Activated CD4-positive, CD25-positive, alpha-beta regulatory T cell treated with anti-CD3 and anti-CD28 coated beads, Interleukin-2, amount 50 U/mL, for 72 hours (primary cell): ENCODE measurements at regions not wholly inside any gene's neighbourhood (a gene's known extent, or its start where the extent isn't known, plus 50 kb on each side); places are given as distances from the start of the nearest gene placed in this dataset.

Source experiments
- DNase-seq: peaks from one replicate; pipeline ENCODE4 v3.0.0; 2021

GRCh38 chr18:4847056-4847455 is 350.0 kb downstream of the AKAIN1 start:
- DNase-seq: no peak

- DNase-seq: no peak
Observed at GRCh38 chr18:4844320-4844719, 352.7 kb downstream of the AKAIN1 start.

GRCh38 chr18:4843771-4844170 is 353.3 kb downstream of the AKAIN1 start:
- DNase-seq: no peak

GRCh38 chr18:4842751-4843150 is 354.3 kb downstream of the AKAIN1 start:
- no peak for DNase-seq

DNA sequence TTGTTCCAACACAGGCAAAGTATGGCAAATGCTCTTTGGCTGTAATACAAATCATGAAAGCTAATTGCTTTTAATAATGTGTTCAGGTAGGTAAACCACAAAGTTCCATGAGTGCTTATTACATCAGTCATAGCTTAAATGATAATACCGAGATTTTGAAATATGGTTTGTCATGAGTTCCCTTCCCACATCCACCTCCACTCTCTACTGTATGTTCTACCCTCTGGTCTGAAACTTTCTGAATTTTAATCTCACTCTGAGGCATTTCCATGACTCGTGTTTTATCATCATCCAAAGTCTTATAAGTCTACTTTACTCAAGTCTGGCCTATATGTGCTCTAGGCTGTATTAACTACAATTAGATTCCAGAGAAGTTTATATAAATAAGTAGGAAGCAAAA is 354.8 kb downstream of the AKAIN1 start:
- no peak for DNase-seq

- DNase-seq: no peak
Observed at GRCh38 chr18:4839639-4840038, 357.4 kb downstream of the AKAIN1 start.

DNA sequence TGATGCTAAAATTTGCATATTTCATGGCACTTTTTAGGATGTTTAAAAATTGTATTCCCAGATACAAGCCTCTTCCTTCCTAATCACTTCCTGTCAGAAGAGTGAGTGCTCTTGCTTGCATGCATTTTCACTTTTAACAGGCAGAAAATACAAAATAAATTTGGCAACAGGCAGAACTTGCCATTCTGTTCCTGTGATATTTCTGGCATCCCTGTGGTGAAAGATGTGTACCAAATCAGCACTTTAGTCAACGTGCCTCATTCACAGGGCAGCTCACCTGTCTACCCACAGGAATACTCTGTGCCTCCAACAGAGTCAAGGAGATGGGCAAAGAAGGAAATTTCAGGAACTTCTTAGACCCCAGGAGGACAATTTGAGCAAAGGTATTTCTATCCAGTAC is 360.9 kb downstream of the AKAIN1 start:
- DNase-seq: no peak

DNA sequence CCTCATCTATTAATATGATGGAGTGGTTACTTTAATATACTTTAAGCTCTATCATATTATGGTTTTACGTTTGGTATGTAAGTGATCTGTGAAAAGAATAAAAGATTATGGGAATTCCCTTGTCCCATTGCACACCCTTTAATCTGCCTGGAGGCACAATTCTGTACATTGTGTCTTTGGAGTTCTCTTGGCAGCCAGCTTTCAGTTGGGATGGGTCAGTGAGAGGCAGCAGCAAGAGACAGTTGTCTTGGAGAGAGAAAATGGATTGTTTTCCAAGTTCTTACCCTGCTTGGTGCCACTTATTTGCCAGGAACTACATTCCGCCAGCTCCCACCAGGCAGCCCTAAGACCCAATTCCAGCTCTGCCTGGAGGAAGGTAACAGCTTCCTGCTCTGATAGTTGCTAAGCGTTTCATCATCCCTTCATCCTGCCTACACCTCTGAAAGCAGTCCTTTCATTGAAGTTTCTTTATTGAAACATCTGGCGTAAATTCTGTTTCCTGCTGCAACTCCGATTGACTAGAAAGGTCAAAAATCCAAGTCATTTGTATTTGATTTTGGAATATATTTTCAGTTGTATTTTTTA is 365.2 kb downstream of the AKAIN1 start:
- DNase-seq: no peak

DNA sequence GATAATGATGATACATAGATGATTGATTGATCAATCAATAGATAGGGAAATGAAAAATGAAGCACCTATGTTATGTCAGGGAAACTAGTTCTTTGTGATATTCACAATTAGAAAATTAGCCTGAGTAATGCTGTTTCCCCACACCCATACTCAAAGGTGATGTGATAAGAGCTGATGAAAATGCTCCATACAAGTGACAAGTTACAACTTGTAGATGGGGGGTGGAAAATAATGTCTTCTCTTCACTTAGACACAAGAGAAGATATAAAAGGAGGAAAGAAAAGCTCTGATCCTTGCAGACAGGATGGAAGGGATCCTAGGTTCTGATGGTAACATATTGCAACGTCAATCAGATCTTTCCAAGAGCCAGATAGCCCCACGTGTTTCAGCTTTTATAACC is 365.9 kb downstream of the AKAIN1 start:
- no peak for DNase-seq

DNA sequence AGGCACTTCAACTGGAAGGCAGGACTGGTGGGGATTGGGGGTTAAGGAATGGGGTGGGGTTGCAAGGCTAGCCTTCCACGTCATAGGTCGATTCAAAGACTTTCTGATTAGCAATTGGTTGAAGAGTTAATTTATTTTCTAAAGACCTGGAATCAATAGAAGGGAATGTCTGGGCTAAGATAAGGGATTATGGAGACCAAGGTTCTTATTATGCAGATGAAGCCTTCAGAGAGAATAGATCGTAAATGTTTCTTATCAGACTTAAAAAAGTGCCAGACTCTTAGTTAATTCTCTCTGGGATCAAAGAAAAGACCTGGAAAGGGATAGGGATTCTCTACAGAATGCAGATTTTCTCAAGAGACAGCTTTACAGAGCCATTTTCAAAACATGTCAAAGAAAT is 368.0 kb upstream of the DLGAP1 start:
- DNase-seq: no peak

GRCh38 chr18:4821801-4822200 is 366.7 kb upstream of the DLGAP1 start:
- no peak for DNase-seq

GRCh38 chr18:4817665-4818064 is 362.6 kb upstream of the DLGAP1 start:
- no peak for DNase-seq

GRCh38 chr18:4813708-4814107 is 358.6 kb upstream of the DLGAP1 start:
- no peak for DNase-seq

DNA sequence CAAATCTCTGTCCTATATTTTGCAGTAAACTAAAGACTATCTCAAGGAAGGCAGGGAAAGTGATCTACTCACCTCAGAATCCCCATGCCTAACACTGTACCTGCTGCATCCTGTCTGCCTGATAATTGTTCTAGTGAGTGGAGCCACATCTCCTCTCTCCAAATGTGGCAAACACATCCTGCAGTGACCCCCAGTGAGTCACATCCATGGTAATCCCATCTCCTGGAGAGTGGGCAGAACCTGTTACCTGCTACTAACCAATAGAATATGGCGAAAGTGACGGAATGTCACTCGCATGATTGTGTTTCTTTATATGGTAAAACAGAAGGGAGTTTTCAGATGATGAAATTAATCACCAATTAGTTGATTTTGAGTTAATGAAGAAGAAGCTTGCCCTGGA is 353.8 kb upstream of the DLGAP1 start:
- no peak for DNase-seq

DNA sequence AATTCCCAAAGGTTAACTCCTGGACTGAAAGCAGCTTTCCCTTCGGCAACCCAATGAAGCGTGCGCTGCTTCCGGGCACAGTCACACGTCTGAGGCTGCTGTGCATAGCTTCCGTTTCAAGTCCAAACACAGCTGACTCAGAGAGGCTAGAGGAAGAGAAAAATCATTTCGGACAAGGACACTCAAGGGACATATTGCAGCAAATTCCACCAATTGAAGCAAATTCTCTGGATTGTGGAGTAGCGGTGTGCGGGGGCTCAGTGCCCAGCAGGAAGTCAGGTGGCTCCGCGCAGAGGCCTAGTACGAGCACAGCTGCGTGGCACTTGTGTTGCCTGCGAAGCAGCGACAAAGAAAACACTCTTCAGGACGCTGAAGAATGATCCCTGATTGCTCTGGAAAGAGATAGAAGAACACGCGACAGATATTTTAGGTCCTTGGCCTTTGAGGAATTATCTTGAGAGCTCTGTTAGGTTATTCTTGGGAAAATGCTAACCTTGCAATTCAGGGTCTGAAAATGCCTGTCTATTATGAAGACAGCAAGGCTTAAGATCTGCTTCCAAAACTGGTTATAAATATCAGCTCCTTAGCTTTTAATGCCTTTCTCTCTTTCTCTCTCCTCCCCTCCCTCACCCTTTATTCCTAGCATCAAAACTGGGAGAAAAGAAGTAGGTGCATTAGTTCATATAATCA is 352.6 kb upstream of the DLGAP1 start:
- no peak for DNase-seq

DNA sequence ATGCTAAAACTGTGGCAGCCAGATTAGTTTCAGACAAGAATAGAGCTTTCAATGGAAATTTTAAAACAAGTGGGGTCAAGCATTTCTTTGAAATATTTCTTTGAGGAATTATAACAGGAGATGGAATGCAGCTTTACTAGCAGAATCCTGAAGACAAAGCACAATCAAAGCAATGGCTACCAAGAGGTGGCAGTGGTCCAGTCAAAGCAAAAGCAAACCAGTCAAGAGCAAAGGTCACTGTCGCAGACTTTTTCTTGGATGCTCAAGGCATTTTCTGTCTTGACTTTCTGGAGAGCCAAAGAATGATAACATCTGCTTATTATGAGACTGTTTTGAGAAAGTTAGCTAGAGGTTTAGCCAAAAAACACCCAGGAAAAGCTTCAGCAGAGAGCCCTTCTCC is 351.2 kb upstream of the DLGAP1 start:
- DNase-seq: no peak

DNA sequence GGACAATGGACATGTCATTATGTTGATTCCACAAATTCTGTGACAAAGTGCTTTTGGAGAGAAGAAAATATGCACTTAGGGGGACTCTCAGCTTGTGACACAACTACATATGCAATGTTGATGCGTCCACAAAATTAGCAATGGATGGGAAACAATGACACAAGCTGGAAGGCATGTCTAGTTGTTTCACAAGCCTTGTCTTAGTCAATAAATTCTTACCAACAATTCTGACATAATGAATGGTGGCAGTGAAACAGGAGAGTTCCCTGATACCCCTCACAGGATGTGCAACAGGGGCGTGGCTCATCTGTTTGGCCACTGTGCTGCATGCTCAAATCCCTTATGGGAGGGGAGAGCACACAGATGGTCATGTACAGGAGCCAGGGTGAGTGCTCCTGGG is 347.2 kb upstream of the DLGAP1 start:
- DNase-seq: no peak

- DNase-seq: no peak
Observed at GRCh38 chr18:4801151-4801550, 346.0 kb upstream of the DLGAP1 start.

GRCh38 chr18:4797002-4797685 is 342.0 kb upstream of the DLGAP1 start:
- DNase-seq: no peak

DNA sequence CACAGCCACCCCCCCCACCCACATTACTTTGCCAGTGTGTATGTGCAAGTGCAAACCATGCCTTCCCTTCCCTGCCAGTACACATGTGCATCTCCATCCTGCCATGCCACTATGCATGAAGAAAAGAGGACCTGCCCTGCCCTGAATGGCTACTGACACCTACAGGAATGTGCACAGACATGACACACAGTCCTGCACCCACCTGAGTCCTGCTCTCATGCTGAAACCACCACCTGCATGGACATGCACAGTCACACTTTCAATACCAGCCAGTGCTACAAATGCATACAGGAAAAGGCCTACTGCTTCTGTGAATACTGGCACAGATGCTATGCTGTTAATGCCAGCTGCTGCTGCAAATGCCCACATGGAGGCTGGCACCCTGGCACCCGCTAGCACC is 334.4 kb upstream of the DLGAP1 start:
- no peak for DNase-seq

GRCh38 chr18:4781873-4782272 is 326.8 kb upstream of the DLGAP1 start:
- no peak for DNase-seq

- DNase-seq: no peak
Observed at GRCh38 chr18:4765401-4765800, 310.3 kb upstream of the DLGAP1 start.

GRCh38 chr18:4762330-4762729 is 307.2 kb upstream of the DLGAP1 start:
- DNase-seq: no peak

- no peak for DNase-seq
Observed at GRCh38 chr18:4758980-4759379, 303.9 kb upstream of the DLGAP1 start.

DNA sequence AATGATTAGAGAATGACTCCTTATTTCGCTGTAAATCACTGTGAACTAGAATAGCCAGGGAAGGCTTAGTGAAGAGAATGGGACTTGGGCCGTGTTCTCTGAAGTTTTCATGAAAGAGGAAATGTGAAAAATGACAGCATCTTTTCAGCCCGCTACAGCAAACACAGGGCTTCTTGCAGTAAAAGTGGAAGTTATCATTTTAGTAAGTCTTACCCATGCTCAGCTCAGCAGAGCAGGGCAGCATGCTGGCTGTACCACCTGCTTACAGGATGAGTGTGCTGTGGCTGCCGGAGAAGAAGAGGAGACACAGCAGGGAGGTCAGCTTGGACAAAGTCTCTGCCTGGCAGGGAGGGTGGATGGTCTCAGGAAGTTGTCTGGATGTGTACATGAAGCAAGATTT is 300.7 kb upstream of the DLGAP1 start:
- DNase-seq: no peak
